Fibroblast of peridontal ligament (primary cell): ENCODE measurements at regions not wholly inside any gene's neighbourhood (a gene's known extent, or its start where the extent isn't known, plus 50 kb on each side); places are given as distances from the start of the nearest gene placed in this dataset.
"Not testable (repeated sequence)": the region's sequence is repeated elsewhere in the genome, so short reads cannot be mapped to it uniquely, and the experiment has no call there.

Experiments
- DNase-seq: peaks from one replicate; pipeline ENCODE4 v3.0.0-alpha.2; 2010; ENCODE audit errors: extremely low read depth

- DNase-seq = not testable (repeated sequence)
These were observed 92.3 kb upstream of the TPTE start for GRCh38 chr21:10428981-10429534.

GRCh38 chr21:10430005-10430404 lies 91.4 kb upstream of the TPTE start:
- no peak for DNase-seq

GRCh38 chr21:10431995-10432394 lies 89.4 kb upstream of the TPTE start:
- not testable (repeated sequence) for DNase-seq

- not testable (repeated sequence) for DNase-seq
These were observed 88.9 kb upstream of the TPTE start for GRCh38 chr21:10432456-10432855.

GRCh38 chr21:10437977-10438376 lies 83.4 kb upstream of the TPTE start:
- not testable (repeated sequence) for DNase-seq

GRCh38 chr21:10440639-10441038 lies 80.7 kb upstream of the TPTE start:
- DNase-seq = not testable (repeated sequence)

GRCh38 chr21:10442018-10442417 lies 79.4 kb upstream of the TPTE start:
- DNase-seq = not testable (repeated sequence)

- DNase-seq = not testable (repeated sequence)
These were observed 75.7 kb upstream of the TPTE start for GRCh38 chr21:10445685-10446084.

GRCh38 chr21:10449451-10449850 lies 71.9 kb upstream of the TPTE start:
- not testable (repeated sequence) for DNase-seq

- DNase-seq = not testable (repeated sequence)
These were observed 70.1 kb upstream of the TPTE start for GRCh38 chr21:10451274-10451673.

- DNase-seq = not testable (repeated sequence)
These were observed 63.6 kb upstream of the TPTE start for GRCh38 chr21:10457765-10458164.

GRCh38 chr21:10460957-10461356 lies 60.4 kb upstream of the TPTE start:
- not testable (repeated sequence) for DNase-seq

- DNase-seq = not testable (repeated sequence)
These were observed 59.9 kb upstream of the TPTE start for GRCh38 chr21:10461445-10461844.

GRCh38 chr21:10463156-10463555 lies 58.2 kb upstream of the TPTE start:
- DNase-seq = no peak

- DNase-seq = no peak
These were observed 56.4 kb upstream of the TPTE start for GRCh38 chr21:10464975-10465374.

GRCh38 chr21:10465524-10466110 lies 55.8 kb upstream of the TPTE start:
- not testable (repeated sequence) for DNase-seq

- DNase-seq = no peak
These were observed 55.2 kb upstream of the TPTE start for GRCh38 chr21:10466200-10466599.
